T-cell (primary cell): ENCODE measurements at regions not wholly inside any gene's neighbourhood (a gene's known extent, or its start where the extent isn't known, plus 50 kb on each side); places are given as distances from the start of the nearest gene placed in this dataset.

ENCODE experiments used
- ATAC-seq, 4 experiments: fragments of 200-7000 bp in 3 of 4; fragments of 150-1000 bp in 1 of 4; cut with Tn5 transposase; replicated peaks in 1 of 4; 1 replicate in 3 of 4; 2 replicates in 1 of 4; pipeline ENCODE4 v1.10.0; 2021; ENCODE audit warnings: moderate library complexity in 3 of 4, mild to moderate bottlenecking in 2 of 4, moderate number of reproducible peaks in 1 of 4
- CTCF ChIA-PET, 2 donors: fragments of 300-600 bp; sonication (Branson Sonifier 250); formaldehyde crosslinking; loops; one replicate each; lab custom pipeline; 2022; ENCODE audit warnings: antibody characterized with exemption in 2 of 2; lab: Charles Lee
- POLR2A ChIA-PET, 2 donors: fragments of 300-600 bp; sonication (Branson Sonifier 250); formaldehyde crosslinking; loops; one replicate each; lab custom pipeline; 2022; ENCODE audit warnings: antibody characterized with exemption in 2 of 2; lab: Charles Lee
- DNase-seq, 35 experiments: peaks; one replicate each; pipeline versions ENCODE4 v3.0.0 to v3.0.0-alpha.2; 2013 to 2023
- H3K27ac ChIP-seq: one replicate; pipeline ENCODE4 v1.5.1; 2013; ENCODE audit warnings: low read length
- H3K27me3 ChIP-seq, 2 experiments: replicated peaks in 1 of 2; 1 replicate in 1 of 2; 2 replicates in 1 of 2; pipeline versions ENCODE4 v1.6.1 to v1.7.0; 2013; ENCODE audit warnings: low read length in 1 of 2, mixed read lengths in 1 of 2; ENCODE audit not compliant: control insufficient read depth in 2 of 2, insufficient read depth in 2 of 2; ENCODE audit errors: extremely low read depth in 1 of 2
- H3K36me3 ChIP-seq, 2 donors: 1 replicate in 1 of 2; 2 replicates in 1 of 2; pipeline versions ENCODE4 v1.6.1 to v1.7.0; 2013; ENCODE audit warnings: low read length in 1 of 2; ENCODE audit not compliant: control insufficient read depth in 2 of 2, insufficient read depth in 1 of 2; ENCODE audit errors: extremely low read depth in 1 of 2
- H3K4me1 ChIP-seq, 2 experiments: 1 replicate in 1 of 2; 2 replicates in 1 of 2; pipeline versions ENCODE4 v1.6.1 to v1.7.0; 2013; ENCODE audit warnings: low read length in 2 of 2, mixed read lengths in 1 of 2; ENCODE audit not compliant: insufficient read depth in 2 of 2, control insufficient read depth in 1 of 2; ENCODE audit errors: extremely low read depth in 1 of 2
- H3K4me3 ChIP-seq, 2 donors: 1 replicate in 1 of 2; 2 replicates in 1 of 2; pipeline versions ENCODE4 v1.5.1 to v1.7.0; 2013; ENCODE audit warnings: mild to moderate bottlenecking in 2 of 2, low read length in 1 of 2, moderate library complexity in 1 of 2; ENCODE audit not compliant: control insufficient read depth in 1 of 2; ENCODE audit errors: extremely low read depth in 1 of 2
- H3K9me3 ChIP-seq: 2 replicates; pipeline ENCODE4 v1.7.0; 2013
- H3K27ac Mint-ChIP-seq, 2 donors: one replicate each; pipeline ENCODE4 v1.8.0; 2020 to 2021; ENCODE audit warnings: mild to moderate bottlenecking in 2 of 2, mixed read lengths in 2 of 2
- H3K27me3 Mint-ChIP-seq, 2 donors: one replicate each; pipeline ENCODE4 v1.8.0; 2021 to 2022; ENCODE audit warnings: mixed read lengths in 2 of 2
- H3K36me3 Mint-ChIP-seq: one replicate; pipeline ENCODE4 v1.8.0; 2021; ENCODE audit warnings: mixed read lengths
- H3K4me1 Mint-ChIP-seq, 3 donors: one replicate each; pipeline ENCODE4 v1.8.0; 2020 to 2022; ENCODE audit warnings: mixed read lengths in 3 of 3, mild to moderate bottlenecking in 1 of 3
- H3K4me3 Mint-ChIP-seq, 3 donors: one replicate each; pipeline ENCODE4 v1.8.0; 2020 to 2022; ENCODE audit warnings: mild to moderate bottlenecking in 3 of 3, mixed read lengths in 3 of 3, moderate library complexity in 3 of 3
- H3K9me3 Mint-ChIP-seq, 3 donors: one replicate each; pipeline ENCODE4 v1.8.0; 2020 to 2022; ENCODE audit warnings: mixed read lengths in 3 of 3
- WGBS: methylation state at CpG from one replicate; pipeline ENCODE4 v1.1.5; 2013; ENCODE audit warnings: missing lambda C conversion rate; ENCODE audit not compliant: insufficient coverage; 5-methylcytosine and 5-hydroxymethylcytosine counted together

DNA sequence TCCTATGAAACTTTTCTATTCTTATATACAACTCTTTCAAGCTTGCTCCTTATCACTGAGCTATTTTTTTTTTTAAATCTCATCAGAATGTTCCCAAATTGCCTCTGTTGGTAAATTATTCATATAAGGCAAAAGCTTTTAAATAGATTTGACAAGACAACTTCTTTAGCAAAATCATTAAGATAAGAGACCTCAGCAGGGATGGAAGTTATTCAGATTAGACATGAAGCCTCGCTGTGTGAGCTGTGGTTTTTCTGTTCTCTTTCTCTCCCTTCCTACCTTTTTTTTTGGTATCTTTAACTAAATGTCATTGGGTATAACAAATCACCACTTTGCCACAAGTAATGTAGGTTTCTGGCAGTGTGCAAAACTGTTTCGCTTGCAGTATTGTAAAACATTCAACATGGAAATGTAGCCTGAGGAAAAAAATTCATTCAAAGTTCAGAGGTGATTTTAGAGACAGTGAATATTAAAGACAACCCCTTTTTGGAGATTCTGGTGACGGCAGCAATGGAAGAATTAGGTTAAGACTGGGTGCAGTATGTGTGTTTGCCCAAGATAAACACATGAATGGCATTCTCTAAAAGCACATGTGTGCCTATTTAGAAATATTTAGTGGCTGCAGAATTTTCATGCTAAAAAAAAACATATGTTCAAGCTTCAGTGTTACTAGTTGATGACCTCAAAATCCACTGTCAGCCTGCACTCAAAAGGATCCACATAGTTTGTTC lies 467.1 kb downstream of the ZNF608 start:
- DNase-seq (no peak), ATAC-seq (no peak)
- H3K27ac ChIP-seq: no peak overlapping the region
- no peak overlapping the region for H3K4me3 Mint-ChIP-seq
- 33% methylated on average over 2 of the region's 3 CpGs for WGBS
- H3K4me1 Mint-ChIP-seq: no peaks in the 10 kb centered on the region
- H3K27me3 Mint-ChIP-seq: no peaks in the 10 kb centered on the region
- H3K27me3 ChIP-seq: no peaks in the 10 kb centered on the region
- no peaks in the 10 kb centered on the region for H3K36me3 ChIP-seq
- no peaks in the 10 kb centered on the region for H3K4me1 ChIP-seq
- POLR2A ChIA-PET: no interaction called here
- no peak overlapping the region for H3K27ac Mint-ChIP-seq
- CTCF ChIA-PET: no interaction called here
- no peaks in the 10 kb centered on the region for H3K36me3 Mint-ChIP-seq
- H3K4me3 ChIP-seq: no peak overlapping the region
- H3K9me3 ChIP-seq: no peaks in the 10 kb centered on the region
- peaks cover 0 to 7% (median 2%) of the 10 kb centered on the region in 3 donors for H3K9me3 Mint-ChIP-seq

DNA sequence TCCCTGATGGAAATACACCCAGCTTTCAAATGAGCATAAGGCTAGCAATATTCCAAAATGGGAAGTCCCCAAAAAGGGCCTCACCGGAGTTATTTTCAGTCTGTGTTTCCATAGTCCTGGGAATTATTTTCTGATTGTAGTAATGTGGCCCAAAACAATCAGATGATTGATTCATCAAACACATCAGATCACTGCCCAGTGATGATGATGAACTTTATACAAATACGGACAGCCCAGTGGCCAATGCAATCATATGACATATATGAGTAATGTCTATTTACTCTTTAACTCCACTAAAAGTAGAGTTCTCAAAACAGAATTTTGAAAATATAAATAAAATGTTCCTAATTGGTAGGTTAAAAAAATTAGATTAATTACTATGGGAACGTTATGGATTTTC lies 467.8 kb downstream of the ZNF608 start:
- Histone ChIP-seq H3K27me3 (no peaks in the 10 kb centered on the region), H3K27ac (no peak overlapping the region), H3K4me3 (no peak overlapping the region), H3K36me3 (no peaks in the 10 kb centered on the region), H3K9me3 (no peaks in the 10 kb centered on the region), H3K4me1 (no peaks in the 10 kb centered on the region)
- ChIA-PET CTCF (no interaction called here), POLR2A (no interaction called here)
- no peaks in the 10 kb centered on the region for H3K4me1 Mint-ChIP-seq
- no peak overlapping the region for H3K27ac Mint-ChIP-seq
- ATAC-seq (no peak), DNase-seq (no peak)
- no peak overlapping the region for H3K4me3 Mint-ChIP-seq
- H3K27me3 Mint-ChIP-seq: no peaks in the 10 kb centered on the region
- H3K36me3 Mint-ChIP-seq: no peaks in the 10 kb centered on the region
- no CpG with 5 or more reads among the region's 3 CpGs for WGBS
- H3K9me3 Mint-ChIP-seq: peaks cover 0 to 4% (median 2%) of the 10 kb centered on the region in 3 donors

DNA sequence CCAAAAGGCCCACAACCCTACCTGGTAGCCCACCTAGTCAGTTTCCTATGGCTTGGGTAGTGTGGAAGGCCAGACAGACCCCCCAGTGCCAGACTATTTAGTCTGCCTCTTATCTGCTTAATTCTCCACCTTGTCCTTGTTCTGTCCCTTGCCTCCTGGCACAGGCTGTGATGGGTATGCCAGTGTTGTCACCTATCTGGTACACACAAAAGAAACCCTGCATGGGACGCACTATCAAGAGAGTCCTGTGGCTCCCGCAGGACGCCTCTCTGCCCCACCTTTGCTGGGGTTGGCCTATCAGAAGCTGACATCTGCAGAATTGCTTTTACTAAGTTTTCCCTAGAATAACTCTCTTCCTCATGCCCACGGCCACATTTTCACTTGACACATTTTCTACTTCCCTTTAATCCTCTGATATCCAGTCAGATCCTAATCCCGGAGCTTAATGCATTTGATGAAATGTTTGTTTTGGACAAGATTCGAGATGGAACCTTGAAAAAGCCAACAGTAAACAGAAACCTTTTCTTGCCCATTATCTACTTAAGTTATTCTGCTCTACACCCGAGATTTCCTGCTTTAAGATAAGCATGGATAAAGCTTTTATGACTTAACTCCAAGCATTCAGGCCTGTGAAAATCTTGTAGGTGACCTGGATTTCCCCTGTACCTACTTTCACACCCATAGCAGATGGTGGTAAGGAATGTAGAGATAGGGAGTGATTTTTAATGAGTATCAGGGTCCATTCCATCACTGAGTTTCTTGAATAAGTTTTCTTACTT lies 468.5 kb downstream of the ZNF608 start:
- no peaks in the 10 kb centered on the region for H3K4me1 Mint-ChIP-seq
- Histone ChIP-seq H3K27ac (no peak overlapping the region), H3K27me3 (no peaks in the 10 kb centered on the region), H3K4me1 (no peaks in the 10 kb centered on the region), H3K4me3 (no peak overlapping the region), H3K36me3 (no peaks in the 10 kb centered on the region), H3K9me3 (no peaks in the 10 kb centered on the region)
- ChIA-PET CTCF (no interaction called here), POLR2A (no interaction called here)
- no peaks in the 10 kb centered on the region for H3K36me3 Mint-ChIP-seq
- H3K4me3 Mint-ChIP-seq: no peak overlapping the region
- DNase-seq (no peak), ATAC-seq (no peak)
- H3K27me3 Mint-ChIP-seq: no peaks in the 10 kb centered on the region
- H3K9me3 Mint-ChIP-seq: peaks cover 0 to 2% (median 1%) of the 10 kb centered on the region in 3 donors
- H3K27ac Mint-ChIP-seq: no peak overlapping the region
- WGBS: 73% methylated on average over 3 of the region's 7 CpGs

DNA sequence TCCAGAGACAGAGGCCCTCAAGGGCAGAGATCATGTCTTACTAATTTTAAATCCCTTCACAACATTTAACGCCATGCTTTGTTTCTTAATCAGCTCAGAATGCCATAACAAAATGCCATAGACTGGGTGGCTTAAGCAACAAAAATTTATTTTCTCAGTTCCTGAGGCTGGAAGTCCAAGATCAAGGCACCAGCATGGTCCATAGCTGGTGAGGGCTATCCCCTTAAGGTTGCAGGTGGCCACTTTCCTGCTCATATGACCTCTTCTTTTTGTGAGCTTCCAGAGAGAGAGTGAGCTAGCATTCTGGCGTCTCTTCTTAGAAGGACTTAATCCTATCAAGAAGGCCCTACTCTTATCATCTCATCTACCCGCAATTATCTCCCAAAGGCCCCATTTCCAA lies 470.3 kb downstream of the ZNF608 start:
- Histone ChIP-seq H3K4me3 (no peak overlapping the region), H3K27me3 (no peaks in the 10 kb centered on the region), H3K27ac (no peak overlapping the region), H3K4me1 (no peaks in the 10 kb centered on the region), H3K36me3 (no peaks in the 10 kb centered on the region), H3K9me3 (no peaks in the 10 kb centered on the region)
- ATAC-seq (no peak), DNase-seq (no peak)
- no peak overlapping the region for H3K4me3 Mint-ChIP-seq
- peaks cover 0 to 3% (median 2%) of the 10 kb centered on the region in 3 donors for H3K9me3 Mint-ChIP-seq
- ChIA-PET CTCF (no interaction called here), POLR2A (no interaction called here)
- no peaks in the 10 kb centered on the region for H3K36me3 Mint-ChIP-seq
- no peak overlapping the region for H3K27ac Mint-ChIP-seq
- 67% methylated on average over 1 of the region's 3 CpGs for WGBS
- no peaks in the 10 kb centered on the region for H3K4me1 Mint-ChIP-seq
- H3K27me3 Mint-ChIP-seq: no peaks in the 10 kb centered on the region

DNA sequence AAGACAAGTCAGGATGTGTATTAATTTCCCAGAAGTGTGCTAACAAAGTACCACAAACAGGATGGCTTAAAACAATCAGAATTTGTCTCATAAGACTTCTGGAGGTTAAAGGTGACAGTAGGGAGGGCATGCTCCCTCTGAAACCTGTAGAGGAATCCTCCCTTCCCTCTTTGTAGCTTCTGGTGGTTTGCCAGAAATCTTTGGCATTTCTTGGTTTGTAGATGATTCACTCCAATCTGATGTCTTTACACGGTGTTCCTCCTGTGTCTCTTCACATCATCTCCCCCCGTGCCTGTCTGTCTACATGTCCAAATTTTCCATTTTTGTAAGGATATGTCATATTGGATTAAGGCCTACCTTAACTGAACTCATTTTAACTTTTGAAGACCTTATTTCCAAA lies 471.5 kb downstream of the ZNF608 start:
- no CpG with 5 or more reads among the region's 2 CpGs for WGBS
- no peaks in the 10 kb centered on the region for H3K36me3 Mint-ChIP-seq

DNA sequence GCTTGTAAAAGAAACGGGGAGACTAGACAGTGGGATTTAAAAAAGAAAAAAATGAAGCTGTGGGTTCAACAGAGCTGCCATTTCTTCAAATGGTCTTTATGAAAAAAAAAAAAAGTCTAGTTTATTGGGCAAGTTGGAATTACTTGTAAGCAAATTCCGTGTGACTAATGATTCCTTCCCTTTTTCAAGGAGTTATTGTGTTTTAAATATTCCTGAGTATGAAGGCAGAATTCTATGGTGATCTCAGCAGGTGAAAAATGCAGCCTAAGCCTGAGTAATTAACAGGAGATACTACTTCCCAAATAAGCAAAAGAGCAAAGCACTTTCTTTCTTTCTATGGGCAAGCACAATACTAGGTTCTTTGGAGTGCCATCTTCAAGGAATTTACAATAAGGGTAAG lies 481.9 kb downstream of the ZNF608 start:
- Mint-ChIP-seq H3K36me3 (no peaks in the 10 kb centered on the region), H3K4me3 (no peak overlapping the region), H3K27me3 (no peaks in the 10 kb centered on the region), H3K27ac (no peak overlapping the region), H3K4me1 (no peaks in the 10 kb centered on the region), H3K9me3 (no peaks in the 10 kb centered on the region)
- 0% methylated on average over 1 of the region's 2 CpGs for WGBS
- no peak overlapping the region for H3K4me3 ChIP-seq
- H3K36me3 ChIP-seq: no peaks in the 10 kb centered on the region
- H3K27me3 ChIP-seq: no peaks in the 10 kb centered on the region
- no peaks in the 10 kb centered on the region for H3K9me3 ChIP-seq
- CTCF ChIA-PET: no interaction called here
- H3K4me1 ChIP-seq: no peaks in the 10 kb centered on the region
- ATAC-seq: no peak
- no peak for DNase-seq
- no peak overlapping the region for H3K27ac ChIP-seq
- POLR2A ChIA-PET: no interaction called here

More for the DNA sequence above, 471.5 kb downstream of the ZNF608 start:
- ChIA-PET POLR2A (no interaction called here), CTCF (no interaction called here)
- no peaks in the 10 kb centered on the region for H3K36me3 ChIP-seq
- no peaks in the 10 kb centered on the region for H3K4me1 Mint-ChIP-seq
- H3K4me3 ChIP-seq: no peak overlapping the region
- H3K27ac ChIP-seq: no peak overlapping the region
- no peaks in the 10 kb centered on the region for H3K27me3 ChIP-seq
- ATAC-seq (no peak), DNase-seq (no peak)
- no peaks in the 10 kb centered on the region for H3K27me3 Mint-ChIP-seq
- H3K27ac Mint-ChIP-seq: no peak overlapping the region
- peaks cover 0 to 3% (median 2%) of the 10 kb centered on the region in 3 donors for H3K9me3 Mint-ChIP-seq
- H3K9me3 ChIP-seq: no peaks in the 10 kb centered on the region
- no peak overlapping the region for H3K4me3 Mint-ChIP-seq
- no peaks in the 10 kb centered on the region for H3K4me1 ChIP-seq
